ENCODE measurements at regions not wholly inside any gene's neighbourhood (a gene's known extent, or its start where the extent isn't known, plus 50 kb on each side); places are given as distances from the start of the nearest gene placed in this dataset.

- no peaks in the 10 kb centered on the region for H3K36me3 ChIP-seq
Observed at GRCh38 chr15:91456251-91456718, 356.2 kb downstream of the SV2B start.

GRCh38 chr15:91456921-91457320 lies 356.9 kb downstream of the SV2B start:
- H3K4me1 ChIP-seq = no peaks in the 10 kb centered on the region
- WGBS, 2 donors (ENCODE audit: low coverage in 1 of 2) = 97% methylated on average over 3 of the region's 3 CpGs
- H3K4me3 ChIP-seq = no peak overlapping the region
- H3K27me3 ChIP-seq = peaks cover 4% of the 10 kb centered on the region
- no peaks in the 10 kb centered on the region for H3K36me3 ChIP-seq
- ATAC-seq = no peak
- no peak overlapping the region for H3K27ac ChIP-seq
- TF ChIP-seq CTCF (IDR thresholded peaks at IDR 0.05) (no peak), POLR2AphosphoS5 (IDR thresholded peaks at IDR 0.05) (no peak), POLR2A (IDR thresholded peaks at IDR 0.05) (no peak), EP300 (IDR thresholded peaks at IDR 0.05) (no peak)
- peaks cover 0 to 35% (median 0%) of the 10 kb centered on the region in 3 donors for H3K9me3 ChIP-seq

More at GRCh38 chr15:91456251-91456718, 356.2 kb downstream of the SV2B start:
- WGBS, 2 donors (ENCODE audit: low coverage in 1 of 2) = 78 to 84% methylated on average over 4 to 5 of the region's 7 CpGs
- no peak for TF ChIP-seq EP300 (IDR thresholded peaks at IDR 0.05)
- no peak for TF ChIP-seq CTCF (IDR thresholded peaks at IDR 0.05)
- TF ChIP-seq POLR2A (IDR thresholded peaks at IDR 0.05) = no peak
- no peak for TF ChIP-seq POLR2AphosphoS5 (IDR thresholded peaks at IDR 0.05)
- H3K4me3 ChIP-seq = no peak overlapping the region
- peaks cover 4% of the 10 kb centered on the region for H3K27me3 ChIP-seq
- H3K27ac ChIP-seq = no peak overlapping the region
- no peak for ATAC-seq
- peaks cover 0 to 42% (median 0%) of the 10 kb centered on the region in 3 donors for H3K9me3 ChIP-seq
- H3K4me1 ChIP-seq = no peaks in the 10 kb centered on the region

- H3K4me1 ChIP-seq = no peaks in the 10 kb centered on the region
- no peak for TF ChIP-seq POLR2AphosphoS5 (IDR thresholded peaks at IDR 0.05)
- no peak for TF ChIP-seq POLR2A (IDR thresholded peaks at IDR 0.05)
- TF ChIP-seq EP300 (IDR thresholded peaks at IDR 0.05) = no peak
- TF ChIP-seq CTCF (IDR thresholded peaks at IDR 0.05) = no peak
- peaks cover 4% of the 10 kb centered on the region for H3K27me3 ChIP-seq
- ATAC-seq = no peak
- WGBS, 2 donors (ENCODE audit: low coverage in 1 of 2) = 50 to 63% methylated on average over 2 of the region's 3 CpGs
- peaks cover 0 to 2% (median 0%) of the 10 kb centered on the region in 3 donors for H3K9me3 ChIP-seq
- no peaks in the 10 kb centered on the region for H3K36me3 ChIP-seq
- no peak overlapping the region for H3K27ac ChIP-seq
- H3K4me3 ChIP-seq = no peak overlapping the region
Observed at GRCh38 chr15:91461377-91461776, 361.3 kb downstream of the SV2B start.

GRCh38 chr15:91465086-91465485 lies 365.0 kb downstream of the SV2B start:
- Histone ChIP-seq H3K4me3 (no peak overlapping the region), H3K36me3 (no peaks in the 10 kb centered on the region), H3K27ac (no peak overlapping the region), H3K4me1 (no peaks in the 10 kb centered on the region), H3K9me3 (no peaks in the 10 kb centered on the region), H3K27me3 (peaks cover 15% of the 10 kb centered on the region)
- ATAC-seq = no peak
- no peak for TF ChIP-seq POLR2A (IDR thresholded peaks at IDR 0.05)
- no peak for TF ChIP-seq POLR2AphosphoS5 (IDR thresholded peaks at IDR 0.05)
- TF ChIP-seq EP300 (IDR thresholded peaks at IDR 0.05) = no peak
- no peak for TF ChIP-seq CTCF (IDR thresholded peaks at IDR 0.05)
- 78 to 79% methylated on average over 4 of the region's 4 CpGs for WGBS, 2 donors (ENCODE audit: low coverage in 1 of 2)

DNA sequence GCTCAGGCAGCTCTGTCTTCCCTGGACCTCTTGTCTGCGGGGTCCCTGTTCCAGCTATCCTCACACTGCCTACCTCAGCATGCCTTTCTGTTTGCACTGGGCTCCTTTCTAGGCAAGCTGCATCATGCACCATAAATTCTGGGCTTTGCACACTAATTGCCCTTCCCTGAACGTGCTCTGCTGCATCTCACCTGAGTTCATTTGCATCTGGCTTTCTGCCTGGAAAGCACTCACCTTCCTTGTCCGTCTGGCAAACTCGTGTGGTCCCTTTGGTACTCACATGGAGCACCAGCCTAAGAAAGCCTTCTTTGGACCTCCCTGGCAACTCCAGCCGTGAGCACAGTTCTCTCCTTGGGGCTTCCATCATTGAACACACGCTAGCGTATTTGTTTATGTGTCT lies 365.6 kb downstream of the SV2B start:
- ATAC-seq = no peak

More for the DNA sequence above, 365.6 kb downstream of the SV2B start:
- Histone ChIP-seq H3K36me3 (no peaks in the 10 kb centered on the region), H3K4me3 (no peak overlapping the region), H3K27me3 (peaks cover 16% of the 10 kb centered on the region), H3K4me1 (no peaks in the 10 kb centered on the region), H3K9me3 (no peaks in the 10 kb centered on the region), H3K27ac (no peak overlapping the region)
- WGBS, 2 donors (ENCODE audit: low coverage in 1 of 2) = 49 to 56% methylated on average over 6 to 7 of the region's 7 CpGs
- TF ChIP-seq EP300 (IDR thresholded peaks at IDR 0.05) = no peak
- no peak for TF ChIP-seq CTCF (IDR thresholded peaks at IDR 0.05)
- no peak for TF ChIP-seq POLR2AphosphoS5 (IDR thresholded peaks at IDR 0.05)
- no peak for TF ChIP-seq POLR2A (IDR thresholded peaks at IDR 0.05)

Measured in gastroesophageal sphincter (tissue), 4 donors.